GM19328 (cell line): ENCODE measurements at regions not wholly inside any gene's neighbourhood (a gene's known extent, or its start where the extent isn't known, plus 50 kb on each side); places are given as distances from the start of the nearest gene placed in this dataset.

Experiments used
- ATAC-seq: cut with Tn5 transposase; IDR thresholded peaks from one replicate; pipeline ENCODE4 v1.9.1; 2021; ENCODE audit warnings: mild to moderate bottlenecking, moderate library complexity; ENCODE audit not compliant: unreplicated experiment

GRCh38 chr11:131043251-131043650, 127.0 kb upstream of the SNX19 start:
- no peak for ATAC-seq

GRCh38 chr11:131044851-131045250, 128.6 kb upstream of the SNX19 start:
- no peak for ATAC-seq

- ATAC-seq: no peak
Measured at GRCh38 chr11:131052367-131052766, 136.1 kb upstream of the SNX19 start.

- ATAC-seq: no peak
Measured at GRCh38 chr11:131056036-131056435, 139.8 kb upstream of the SNX19 start.

GRCh38 chr11:131063638-131064037, 147.4 kb upstream of the SNX19 start:
- no peak for ATAC-seq

- ATAC-seq: peak; percentile 57
Measured at GRCh38 chr11:131064373-131064991, 148.2 kb upstream of the SNX19 start.

GRCh38 chr11:131065435-131066413, 149.4 kb upstream of the SNX19 start:
- ATAC-seq: no peak

GRCh38 chr11:131066551-131066950, 150.3 kb upstream of the SNX19 start:
- no peak for ATAC-seq

GRCh38 chr11:131070365-131070764, 154.1 kb upstream of the SNX19 start:
- ATAC-seq: no peak

- ATAC-seq: no peak
Measured at GRCh38 chr11:131073167-131073566, 156.9 kb upstream of the SNX19 start.

- no peak for ATAC-seq
Measured at GRCh38 chr11:131074573-131074972, 158.3 kb upstream of the SNX19 start.

- ATAC-seq: no peak
Measured at GRCh38 chr11:131077340-131077739, 161.1 kb upstream of the SNX19 start.

- ATAC-seq: no peak
Measured at GRCh38 chr11:131079036-131079435, 162.8 kb upstream of the SNX19 start.

- no peak for ATAC-seq
Measured at GRCh38 chr11:131089727-131090245, 173.5 kb upstream of the SNX19 start.

GRCh38 chr11:131092469-131092868, 176.2 kb upstream of the SNX19 start:
- no peak for ATAC-seq

GRCh38 chr11:131094827-131095226, 178.5 kb upstream of the SNX19 start:
- no peak for ATAC-seq

- no peak for ATAC-seq
Measured at GRCh38 chr11:131095511-131096185, 179.4 kb upstream of the SNX19 start.

- no peak for ATAC-seq
Measured at GRCh38 chr11:131099013-131099412, 182.7 kb upstream of the SNX19 start.

- ATAC-seq: no peak
Measured at GRCh38 chr11:131099746-131100145, 183.5 kb upstream of the SNX19 start.

GRCh38 chr11:131108760-131109159, 192.5 kb upstream of the SNX19 start:
- ATAC-seq: no peak

- ATAC-seq: no peak
Measured at GRCh38 chr11:131109257-131109656, 193.0 kb upstream of the SNX19 start.
